Left forelimb (tissue), 1 donor: ENCODE measurements at regions not wholly inside any gene's neighbourhood (a gene's known extent, or its start where the extent isn't known, plus 50 kb on each side); places are given as distances from the start of the nearest gene placed in this dataset.
"Not testable (repeated sequence)": the region's sequence is repeated elsewhere in the genome, so short reads cannot be mapped to it uniquely, and the experiment has no call there.

Experiments used
- DNase-seq: peaks from one replicate; pipeline ENCODE4 v3.0.0-alpha.2; 2018; ENCODE audit warnings: low spot score

DNA sequence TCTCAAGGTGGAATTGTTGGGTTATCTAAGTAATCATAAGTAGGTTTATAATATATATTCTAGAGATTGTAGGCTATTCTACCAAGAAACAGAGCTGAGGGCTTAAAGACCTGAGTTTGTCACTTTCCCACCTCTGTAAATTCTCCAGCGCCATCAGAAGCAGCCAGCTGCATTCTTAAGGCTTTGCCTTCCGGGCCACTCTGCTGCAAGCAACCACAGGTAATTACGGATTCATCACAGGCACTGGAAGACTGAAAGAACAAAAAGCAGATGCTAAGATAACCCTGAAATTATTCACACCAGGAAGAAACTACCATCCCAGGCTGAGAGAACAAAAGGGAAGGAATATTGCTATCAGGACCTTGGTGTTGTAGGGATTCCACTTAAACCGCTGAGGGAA lies 137.8 kb upstream of the JCAD start:
- DNase-seq = no peak

DNA sequence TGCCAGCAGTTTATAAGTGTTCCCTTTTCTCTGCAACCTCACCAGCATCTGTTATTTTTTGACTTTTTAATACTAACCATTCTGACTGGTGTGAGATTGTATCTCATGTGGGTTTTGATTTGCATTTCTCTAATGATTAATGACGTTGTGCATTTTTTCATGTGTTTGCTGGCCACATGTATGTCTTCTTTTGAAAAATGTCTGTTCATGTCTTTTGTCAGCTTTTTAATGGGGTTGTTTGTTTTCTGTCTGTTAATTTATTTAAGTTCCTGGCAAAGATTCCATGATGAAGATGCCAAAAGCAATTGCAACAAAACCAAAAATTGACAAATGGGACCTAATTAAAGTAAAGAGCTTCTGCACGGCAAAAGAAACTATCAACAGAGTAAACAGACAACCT lies 137.2 kb upstream of the JCAD start:
- not testable (repeated sequence) for DNase-seq

DNA sequence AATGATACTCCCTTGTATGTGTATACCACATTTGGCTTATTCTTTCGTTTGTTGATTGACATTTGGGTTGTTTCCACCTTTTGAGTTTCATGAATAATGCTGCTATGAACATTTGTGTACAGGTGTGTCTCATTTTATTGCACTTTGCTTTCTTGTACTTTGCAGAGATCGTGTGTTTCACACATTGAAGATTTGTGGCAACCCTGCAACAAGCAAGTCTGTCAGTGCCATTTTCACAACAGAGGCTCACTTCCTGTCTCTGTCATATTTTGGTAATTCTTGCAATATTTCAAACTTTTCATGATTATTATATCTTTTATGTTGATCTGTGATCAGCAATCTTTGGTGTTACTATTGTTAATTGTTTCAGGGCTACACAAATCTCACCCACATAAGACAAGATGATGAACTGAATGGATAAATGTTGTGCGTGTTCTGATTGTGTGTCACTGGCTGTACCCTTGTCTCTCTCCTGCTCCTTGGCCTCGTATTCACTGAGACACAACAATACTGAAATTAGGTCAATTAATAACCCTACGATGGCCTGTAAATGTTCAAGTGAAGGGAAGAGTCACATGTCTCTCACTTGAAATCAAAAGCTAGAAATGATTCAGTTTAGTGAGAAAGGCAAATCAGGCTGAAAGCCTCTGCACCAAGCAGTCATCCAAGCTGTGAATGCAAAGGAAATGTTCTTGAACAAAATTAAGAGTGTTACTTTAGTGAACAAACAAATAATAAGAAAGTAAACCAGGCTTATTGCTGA lies 133.6 kb upstream of the JCAD start:
- no peak for DNase-seq

DNA sequence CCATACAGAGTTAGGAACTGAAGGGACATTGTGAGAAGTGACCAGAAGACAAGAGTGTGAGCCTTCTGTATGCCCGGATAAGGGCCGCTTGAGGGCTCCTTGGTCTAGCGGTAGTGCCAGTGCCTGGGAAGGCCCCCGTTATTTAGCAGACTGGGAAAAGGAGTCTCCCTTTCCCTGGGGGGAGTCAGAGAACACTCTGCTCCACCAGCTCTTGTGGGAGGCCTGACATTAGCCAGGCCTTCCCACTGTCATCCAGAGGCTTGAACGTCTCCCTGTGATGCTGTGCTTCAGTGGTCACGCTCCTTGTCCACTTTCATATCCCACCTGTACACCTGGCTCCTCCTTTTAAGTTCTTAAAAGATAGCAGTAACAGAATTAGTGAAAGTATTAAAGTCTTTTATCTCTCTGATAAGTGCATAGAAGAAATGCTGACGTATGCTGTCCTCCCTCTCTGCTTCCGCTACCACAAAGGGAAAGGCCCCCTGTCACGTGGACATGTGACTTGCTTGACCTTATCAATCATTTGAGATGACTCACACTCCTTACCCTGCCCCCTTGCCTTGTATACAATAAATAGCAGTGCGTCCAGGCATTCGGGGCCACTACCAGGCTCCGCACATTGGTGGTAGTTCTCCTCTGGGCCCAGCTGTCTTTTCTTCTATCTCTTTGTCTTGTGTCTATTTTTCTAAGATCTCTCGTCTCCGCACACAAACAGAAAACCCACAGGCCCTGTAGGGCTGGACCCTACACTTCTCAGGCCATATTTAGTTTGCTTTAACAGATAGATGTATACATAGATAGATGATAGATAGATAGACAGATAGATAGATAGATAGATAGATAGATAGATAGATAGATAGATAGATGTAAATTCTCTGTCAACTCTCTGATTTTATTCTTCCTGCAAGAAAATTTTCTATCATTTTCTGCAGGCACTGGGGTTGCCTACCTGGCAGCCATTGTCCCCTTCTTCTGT lies 131.5 kb upstream of the JCAD start:
- DNase-seq = no peak

DNA sequence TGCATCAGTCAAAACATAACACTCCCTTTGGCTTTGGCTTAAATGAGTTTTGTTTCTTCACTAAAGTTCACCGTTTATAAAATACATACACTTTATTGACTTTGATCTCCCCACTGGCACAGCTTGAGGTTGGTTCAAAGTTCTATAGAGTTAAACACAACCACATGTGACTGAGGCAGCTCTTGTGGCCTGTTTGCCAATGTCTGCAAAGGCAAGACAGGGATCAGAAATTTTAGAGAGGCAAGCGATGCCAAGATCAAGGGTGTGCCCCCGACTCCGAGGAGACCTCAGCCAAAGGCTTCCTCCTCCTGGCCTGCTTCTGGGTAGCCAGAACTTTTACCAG lies 129.8 kb upstream of the JCAD start:
- no peak for DNase-seq

DNA sequence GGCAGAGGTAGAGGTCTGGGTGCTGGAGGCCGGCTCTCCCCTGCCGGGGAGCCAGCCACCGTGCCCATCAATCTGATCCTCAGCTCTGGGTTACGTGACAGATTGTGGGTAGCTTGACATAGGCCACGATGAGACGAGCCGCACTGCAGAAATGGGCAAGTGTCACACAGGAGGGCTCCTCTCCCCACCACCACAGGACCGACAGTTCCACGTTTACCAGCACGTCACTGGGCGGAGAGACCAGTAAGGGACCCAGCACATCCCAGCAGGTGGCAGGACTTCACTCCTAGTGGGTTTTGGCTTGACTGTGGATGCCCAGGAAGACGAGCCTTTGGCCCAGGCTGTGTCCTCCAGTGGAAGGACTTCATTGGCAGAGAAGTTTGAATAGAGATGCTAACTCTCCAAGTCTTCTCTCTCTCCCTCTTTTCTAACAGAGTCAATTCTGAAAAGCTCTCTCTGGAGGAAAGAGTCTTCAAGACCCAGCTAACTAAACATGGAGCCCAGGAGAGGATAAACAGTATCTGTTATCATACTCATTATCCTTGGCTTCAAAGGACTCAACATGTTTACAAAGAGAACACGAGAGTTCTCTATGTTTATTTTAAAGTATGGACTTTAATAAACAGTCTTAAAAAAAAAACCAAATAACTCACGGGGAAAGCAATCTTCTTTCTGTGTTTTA lies 129.3 kb upstream of the JCAD start:
- DNase-seq = no peak

DNA sequence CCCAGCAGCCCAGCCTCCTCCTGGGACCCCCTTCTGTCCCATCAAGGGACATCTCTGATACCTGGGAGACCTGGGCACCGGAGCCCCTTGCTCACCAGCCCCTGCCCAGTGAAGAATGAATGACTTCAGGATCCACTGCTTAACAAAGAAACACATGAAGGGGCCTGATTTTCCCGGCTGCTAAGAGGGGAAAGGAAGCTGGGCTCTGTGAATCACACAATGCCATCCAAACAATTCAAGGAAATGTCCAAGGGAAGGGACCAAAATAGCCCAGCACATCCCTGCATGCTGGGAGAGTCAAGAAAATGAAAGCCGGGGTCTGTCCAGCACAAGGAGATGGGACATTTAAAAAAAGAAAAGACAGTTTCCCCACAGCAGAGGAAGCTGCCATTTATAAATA lies 128.7 kb upstream of the JCAD start:
- DNase-seq = no peak

DNA sequence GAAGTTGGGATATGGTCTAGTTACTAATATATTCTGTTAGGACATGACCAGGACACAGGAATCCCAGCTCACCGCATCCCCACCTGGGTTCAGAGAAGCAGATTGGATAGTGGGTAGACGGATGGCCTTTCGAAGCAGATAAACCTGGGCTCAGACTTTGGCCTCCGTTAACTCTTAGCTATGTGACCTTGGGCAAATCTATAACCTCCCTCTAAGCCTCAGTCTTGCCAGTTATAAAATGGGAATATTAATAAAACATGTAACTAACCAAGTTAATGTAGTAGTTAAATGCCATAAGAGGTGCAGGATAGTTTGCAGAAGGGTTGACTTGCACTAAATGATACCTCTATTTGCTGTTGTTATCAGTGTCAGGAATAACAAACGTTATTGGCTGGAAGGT lies 127.6 kb upstream of the JCAD start:
- DNase-seq = no peak

DNA sequence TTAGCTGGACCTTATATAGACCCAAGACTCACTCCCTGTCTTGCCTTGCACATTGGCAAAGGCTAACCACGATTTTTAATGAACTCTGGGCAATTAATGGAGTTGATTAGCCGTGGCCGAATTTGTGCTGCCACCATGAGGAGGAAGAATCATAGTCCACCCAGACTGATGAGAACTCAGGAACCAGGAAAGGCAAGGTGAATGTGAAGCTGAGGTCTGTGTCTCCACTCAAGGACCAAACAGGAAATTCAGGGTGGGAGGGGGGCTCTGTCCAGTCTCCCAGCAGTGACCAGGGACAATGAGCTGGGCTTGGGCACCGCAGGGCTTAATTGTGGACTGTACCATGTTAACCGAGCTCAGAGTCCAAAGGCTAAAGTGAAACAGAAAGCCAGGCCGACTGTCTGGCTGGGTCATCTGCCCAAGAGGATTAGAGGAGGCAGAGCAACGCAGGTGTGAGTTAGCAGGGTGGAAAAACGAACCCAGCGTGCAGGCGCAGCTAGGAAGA lies 127.0 kb upstream of the JCAD start:
- DNase-seq = no peak

DNA sequence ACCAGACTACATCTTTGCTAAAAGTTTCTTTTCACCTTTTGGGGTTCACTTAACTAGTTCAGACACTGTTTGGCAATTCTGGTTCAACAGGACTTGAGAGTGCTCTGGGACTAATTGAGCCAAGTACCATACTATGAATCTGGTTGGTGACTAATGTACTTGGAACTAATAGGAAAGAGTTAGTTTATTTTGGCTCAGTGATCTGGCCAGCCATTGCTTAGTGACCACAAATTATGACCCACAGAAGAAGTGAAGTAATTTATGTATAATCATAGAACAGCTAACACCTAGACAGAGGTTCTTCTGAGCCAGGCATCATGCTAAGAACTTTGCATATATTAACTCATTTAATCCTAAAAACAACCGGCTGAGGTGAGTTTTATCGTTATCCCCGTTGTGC lies 126.5 kb upstream of the JCAD start:
- no peak for DNase-seq

DNA sequence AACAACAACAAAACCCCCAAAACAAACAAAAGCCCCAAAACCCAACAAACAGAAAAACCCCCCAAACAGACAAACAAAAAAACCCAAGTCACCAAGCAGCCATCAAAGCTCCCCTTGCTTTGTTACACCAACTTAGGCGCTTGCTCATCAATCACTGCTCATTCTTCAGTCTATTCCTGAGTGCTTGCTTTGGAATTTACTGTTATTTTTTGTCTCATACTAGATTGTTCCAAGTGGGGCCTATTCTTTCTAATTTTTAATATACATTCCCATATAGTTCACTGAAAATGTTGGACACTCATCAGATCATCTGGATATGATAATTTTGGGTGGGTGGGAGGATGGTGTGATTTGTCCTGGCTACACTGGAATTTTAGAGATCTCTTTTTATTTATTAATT lies 126.0 kb upstream of the JCAD start:
- DNase-seq = no peak

DNA sequence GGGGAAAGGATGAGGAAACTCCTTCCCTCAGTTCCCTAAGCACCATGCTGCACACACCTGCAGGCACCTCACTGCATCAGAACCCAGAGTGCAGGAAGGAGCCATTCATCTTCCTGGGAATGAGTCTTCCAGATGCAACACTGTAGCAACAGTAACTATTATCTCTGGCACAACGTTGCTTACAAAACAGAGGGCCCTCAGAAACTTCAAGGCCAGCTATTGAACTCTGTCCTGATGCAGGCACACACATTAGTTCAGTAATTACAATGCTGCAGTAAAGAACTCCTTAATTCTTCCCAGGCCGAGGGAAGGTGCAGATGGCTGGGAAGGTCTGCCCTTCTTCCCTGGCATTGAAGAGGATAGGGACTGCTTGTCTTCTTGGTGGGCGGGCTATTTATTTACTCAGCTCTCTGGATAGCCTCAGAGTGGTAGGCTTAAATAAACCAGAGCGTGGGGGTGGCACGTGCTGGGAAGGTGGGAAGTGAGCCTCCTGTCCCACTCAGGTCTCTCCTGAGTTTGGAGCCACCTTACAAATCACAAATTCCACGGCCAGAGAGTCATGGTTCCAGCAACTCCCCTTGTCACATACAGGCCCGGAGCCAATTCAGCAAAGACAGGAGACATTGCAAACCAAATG lies 125.1 kb upstream of the JCAD start:
- DNase-seq = no peak

DNA sequence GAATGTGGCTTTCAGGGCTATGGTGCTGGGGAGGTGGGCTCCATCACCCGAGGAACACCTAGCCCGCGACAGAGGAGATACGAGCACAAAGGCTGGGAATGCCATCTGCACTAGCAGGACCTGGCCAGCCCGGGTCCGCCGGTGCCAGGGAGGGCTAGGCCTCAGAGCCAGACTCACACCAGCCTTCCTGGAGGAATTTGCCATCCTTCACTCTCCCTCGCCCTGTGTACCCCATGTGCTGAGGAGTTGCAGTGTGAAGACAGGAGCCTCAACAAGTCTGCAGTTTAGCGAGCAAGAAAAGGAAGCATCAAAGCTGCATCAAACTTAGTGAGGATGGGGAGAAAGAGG lies 123.6 kb upstream of the JCAD start:
- no peak for DNase-seq

DNA sequence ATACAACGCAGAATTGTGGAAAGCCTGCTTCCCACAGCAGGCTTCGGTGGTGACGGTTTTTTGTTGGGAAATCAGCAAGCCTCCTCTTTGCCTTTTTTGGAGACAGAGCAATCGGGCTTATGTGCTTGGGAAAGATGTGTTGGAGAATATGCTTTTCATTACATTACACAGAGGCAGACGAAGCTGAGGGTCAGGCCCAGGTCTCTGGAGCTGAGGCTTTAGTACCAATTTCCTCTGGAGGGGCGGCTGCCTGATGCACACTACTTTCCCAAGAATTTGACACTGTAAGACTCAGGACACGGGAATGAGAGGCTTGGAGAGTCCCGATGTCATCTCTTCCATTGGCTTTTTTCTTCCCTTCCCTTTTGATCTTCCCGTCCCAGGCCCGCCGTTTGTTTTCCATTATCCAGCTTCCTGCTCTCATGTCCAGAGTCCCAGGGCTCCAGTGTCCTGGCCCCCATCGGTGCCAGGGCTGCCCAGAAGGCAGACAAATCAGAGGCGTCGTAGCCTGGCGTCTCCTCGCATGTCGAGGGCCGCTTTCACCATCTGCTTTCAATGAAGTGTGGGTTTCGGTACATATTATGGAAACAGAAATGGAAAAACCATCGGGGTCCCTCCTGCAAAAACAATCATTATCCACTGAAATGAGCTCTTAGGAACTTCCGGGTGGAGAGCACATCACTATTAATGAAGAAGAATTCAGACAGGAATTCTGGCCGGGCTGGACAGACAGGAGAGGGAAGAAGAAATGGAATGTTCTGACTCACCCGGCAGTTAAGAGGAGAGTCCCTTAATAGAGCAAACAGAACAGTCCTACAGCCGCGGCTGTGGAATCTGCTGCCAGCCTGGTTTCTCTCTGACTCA lies 123.0 kb upstream of the JCAD start:
- peak; percentile 82 for DNase-seq

DNA sequence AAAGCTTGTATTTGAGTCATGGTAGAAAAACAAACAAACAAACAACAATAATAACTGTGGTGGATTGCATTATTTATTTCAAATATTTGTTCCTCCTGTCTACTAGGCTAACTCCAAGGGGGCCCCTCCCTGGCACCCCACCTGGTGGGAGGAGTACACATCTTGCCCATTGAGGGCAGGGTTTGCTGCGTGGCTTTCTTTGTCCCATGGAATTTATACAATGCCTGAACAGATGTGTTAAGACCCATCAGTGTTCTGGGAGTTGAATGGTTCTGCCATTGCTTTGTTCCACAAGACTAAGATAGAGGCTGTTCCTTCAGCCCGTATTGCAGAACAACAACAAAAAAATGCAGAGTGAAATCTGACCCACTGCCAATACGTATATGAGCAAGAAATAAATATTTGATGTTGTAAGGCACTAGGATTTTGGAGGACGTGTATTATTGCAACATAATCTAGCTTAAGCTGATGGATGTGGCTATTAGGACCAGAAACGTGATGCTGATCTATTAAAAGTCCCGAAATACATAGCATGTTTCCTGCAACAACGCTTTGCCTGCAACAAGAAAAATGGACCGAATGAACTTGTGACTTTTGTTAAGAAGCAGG lies 119.1 kb upstream of the JCAD start:
- no peak for DNase-seq

DNA sequence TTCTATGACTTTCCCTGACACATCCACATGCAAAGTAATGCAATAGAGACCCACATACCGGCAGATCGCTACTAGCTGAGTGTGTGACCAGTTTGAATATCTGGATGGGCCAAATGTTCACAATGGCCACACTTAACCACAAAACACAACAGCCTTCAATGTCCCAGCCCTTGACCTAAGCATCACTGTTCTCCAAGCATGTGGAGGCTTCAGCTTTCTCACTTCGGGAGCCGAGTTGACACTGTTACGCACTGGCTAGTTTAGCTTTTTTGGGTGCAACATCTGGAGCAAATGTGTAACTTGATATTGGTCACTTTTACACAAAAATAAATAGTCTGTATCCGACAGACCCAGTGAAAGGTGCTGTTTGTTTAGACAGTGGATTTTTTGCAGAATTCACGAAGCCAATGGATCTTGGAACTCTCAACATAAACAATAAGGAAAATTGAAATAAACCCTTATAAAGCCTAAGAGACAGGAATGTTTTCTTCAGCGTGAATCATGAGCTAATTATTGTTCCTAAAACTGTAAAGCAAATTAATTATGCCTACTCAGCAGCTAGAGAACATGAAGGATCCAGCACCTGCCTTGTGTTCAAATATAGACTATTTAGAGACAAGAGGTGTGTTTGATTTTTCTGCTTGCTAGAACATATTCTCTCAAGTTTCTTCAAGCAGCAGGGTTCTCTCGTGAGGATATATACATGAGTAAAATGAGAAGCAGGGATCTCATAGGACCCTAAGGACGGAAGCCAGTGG lies 117.6 kb upstream of the JCAD start:
- DNase-seq = no peak

DNA sequence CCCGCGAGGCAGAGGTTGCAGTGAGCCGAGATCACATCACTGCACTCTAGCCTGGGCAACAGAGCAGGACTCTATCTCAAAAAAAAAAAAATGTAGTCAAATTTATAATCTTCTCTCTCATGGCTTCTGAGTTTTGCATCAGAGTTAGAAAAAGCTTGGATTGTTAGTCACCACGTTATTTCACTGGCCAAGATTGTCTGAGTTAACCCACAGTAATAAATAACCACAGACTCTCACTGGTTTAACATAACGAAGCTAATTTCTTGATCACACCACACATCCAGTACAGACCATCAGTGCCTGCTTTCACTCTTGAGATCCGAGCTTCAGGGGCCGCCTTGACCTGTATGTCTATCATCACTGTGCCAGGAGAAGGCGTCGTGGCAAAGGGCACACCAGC lies 116.8 kb upstream of the JCAD start:
- DNase-seq = no peak

DNA sequence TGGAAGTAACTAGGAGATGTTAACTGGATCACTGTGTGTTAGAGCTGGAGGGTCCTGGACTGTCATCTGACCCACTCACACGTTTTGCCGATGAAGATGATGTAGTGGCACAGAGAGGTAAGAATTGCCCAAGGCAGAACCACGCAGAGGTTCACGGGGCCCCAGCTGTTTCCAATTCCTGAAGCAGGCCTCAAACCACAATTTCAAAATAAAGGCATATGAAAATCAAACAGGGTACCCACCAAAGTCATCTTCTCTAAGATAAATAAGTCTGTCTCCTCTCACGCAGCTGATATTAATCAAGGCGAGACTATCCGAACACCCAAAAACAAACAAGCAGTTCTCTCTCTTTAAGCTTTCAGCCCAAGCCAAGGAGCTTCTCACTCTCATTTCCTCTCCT lies 113.3 kb upstream of the JCAD start:
- DNase-seq = no peak

DNA sequence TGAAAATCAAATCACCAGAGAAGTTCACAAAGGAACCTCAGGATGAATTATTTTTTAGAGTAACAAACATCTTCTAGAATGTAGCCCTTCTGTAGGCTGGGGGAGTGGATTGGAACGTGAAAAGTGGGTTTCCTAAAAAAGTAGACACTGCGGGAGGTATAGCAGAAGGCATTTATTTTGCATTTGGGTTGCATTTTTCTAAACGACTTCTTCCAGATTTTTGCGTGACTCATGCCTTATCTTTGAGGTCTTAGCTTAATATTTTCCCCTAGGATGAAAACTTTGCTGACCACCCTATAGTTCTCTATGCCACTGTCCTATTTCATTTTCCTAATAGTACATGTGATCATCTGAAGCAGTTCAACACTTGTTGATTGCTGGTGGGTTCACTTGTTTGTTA lies 112.7 kb upstream of the JCAD start:
- DNase-seq = no peak

DNA sequence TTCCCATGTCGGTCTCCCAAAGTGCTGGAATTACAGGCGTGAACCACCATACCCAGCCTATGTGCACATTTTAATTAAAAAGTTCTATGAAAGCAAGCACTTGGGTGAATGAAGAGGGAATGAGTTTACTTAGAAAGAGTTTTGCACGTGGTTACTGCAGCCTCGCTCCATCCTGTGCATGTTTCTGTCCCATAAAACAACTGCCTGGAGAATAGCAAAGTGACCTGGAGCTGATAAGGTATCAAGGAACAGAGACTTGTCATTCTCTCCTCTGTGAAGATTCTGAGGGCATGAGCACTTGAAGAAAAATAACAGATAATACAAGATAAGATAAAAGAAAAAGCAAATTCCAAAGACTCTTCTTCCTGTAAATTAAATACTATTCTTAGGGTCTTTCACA lies 112.2 kb upstream of the JCAD start:
- DNase-seq = no peak
